HG03025 (cell line): ENCODE measurements at regions not wholly inside any gene's neighbourhood (a gene's known extent, or its start where the extent isn't known, plus 50 kb on each side); places are given as distances from the start of the nearest gene placed in this dataset.

Source experiments
- ATAC-seq: cut with Tn5 transposase; IDR thresholded peaks from one replicate; pipeline ENCODE4 v1.9.1; 2021; ENCODE audit warnings: mild to moderate bottlenecking, moderate library complexity; ENCODE audit not compliant: unreplicated experiment, low FRiP score

DNA sequence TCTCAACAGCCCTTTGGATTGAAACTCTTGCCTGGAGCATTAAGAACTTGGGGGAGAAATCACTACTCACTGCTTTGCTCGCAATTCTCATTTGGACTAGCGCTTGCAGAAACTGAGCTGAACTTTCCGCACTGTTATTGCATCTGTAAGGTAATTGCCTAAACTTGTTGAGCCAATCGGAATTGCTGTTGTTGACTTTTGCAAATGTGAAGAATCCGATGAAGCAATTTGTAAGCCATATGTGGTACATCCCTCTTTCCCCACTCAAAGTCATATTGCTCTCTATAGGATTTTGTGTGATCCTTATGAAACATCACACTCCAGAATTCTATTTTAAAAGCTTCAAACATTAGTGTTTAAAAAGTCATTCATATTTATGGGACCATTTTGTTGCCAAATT, 191.7 kb upstream of the GBE1 start:
- ATAC-seq, result no peak

DNA sequence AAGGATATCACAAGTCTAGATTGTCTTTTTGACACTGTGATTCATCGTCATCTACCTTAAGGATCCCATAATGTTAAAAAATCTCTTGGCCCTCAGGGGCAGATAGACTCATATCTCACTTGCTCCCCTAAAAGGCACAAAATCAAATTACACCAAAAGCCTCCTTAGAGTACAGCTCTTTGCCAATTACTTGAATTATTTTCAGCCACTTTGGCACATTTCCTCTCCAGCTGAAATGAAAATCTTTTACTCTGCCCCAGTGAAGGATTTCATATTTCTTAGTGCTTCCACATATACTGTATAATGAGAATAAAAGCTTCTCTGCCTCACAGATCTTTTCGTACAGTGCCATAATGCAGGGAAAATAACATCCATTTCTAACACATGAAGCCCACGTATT, 190.7 kb upstream of the GBE1 start:
- ATAC-seq, result no peak

DNA sequence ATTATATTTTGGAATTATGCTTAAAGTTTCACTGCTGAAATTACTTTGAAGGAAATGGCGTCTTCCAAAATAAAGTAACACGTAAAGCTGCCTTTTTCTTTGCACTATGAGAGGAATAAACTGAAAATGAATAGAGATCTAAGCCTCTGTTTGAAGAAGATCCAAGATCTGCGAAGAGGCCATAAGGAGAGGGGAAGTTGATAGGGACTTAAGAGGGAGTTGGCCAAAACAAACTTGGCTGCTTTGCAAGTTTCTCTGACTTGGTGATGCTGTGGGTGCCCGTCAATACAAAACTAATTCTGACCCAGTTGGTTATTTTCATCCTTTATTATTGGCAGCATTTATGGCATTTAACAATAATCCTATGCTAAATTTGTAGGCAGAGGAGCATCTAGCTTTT, 190.2 kb upstream of the GBE1 start:
- ATAC-seq, result no peak

DNA sequence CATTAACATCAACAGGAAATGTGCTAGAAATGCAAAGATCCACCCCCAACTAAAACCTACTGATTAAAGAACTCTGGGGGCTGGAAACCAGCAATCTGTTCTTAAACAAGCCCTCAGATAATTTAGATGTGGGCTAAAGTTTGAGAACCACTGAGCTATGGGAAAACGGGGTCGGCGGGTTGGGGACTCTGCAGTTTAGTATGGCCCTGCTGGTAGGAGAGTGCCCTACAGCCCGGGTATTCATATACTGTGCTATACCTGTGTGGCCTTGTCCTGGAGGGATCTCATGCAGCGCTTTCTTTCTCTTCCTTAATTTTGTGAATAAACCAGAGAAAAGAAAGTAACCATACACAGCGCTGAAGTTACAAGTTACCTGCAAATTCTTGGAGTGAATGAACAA, 189.7 kb upstream of the GBE1 start:
- ATAC-seq, result no peak

DNA sequence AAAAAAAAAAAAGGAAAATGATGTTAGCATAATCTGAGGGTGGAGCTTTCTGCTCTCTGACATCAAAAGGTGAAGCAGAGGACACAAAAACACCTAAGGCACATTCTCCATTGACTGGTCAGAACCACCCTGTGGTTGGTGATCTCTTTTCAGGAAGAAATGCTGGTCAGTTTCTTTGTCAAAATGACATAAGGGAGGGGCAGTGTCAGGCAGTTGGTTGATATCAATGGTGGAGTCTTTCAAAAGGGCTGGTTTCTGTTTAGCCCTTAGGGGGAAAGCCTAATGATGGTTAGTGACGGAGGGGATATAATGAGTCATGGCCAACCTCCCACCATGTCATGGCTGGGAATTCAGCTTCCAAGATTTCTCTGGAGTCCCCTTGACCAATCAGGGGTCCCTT, 185.9 kb upstream of the GBE1 start:
- no peak for ATAC-seq

DNA sequence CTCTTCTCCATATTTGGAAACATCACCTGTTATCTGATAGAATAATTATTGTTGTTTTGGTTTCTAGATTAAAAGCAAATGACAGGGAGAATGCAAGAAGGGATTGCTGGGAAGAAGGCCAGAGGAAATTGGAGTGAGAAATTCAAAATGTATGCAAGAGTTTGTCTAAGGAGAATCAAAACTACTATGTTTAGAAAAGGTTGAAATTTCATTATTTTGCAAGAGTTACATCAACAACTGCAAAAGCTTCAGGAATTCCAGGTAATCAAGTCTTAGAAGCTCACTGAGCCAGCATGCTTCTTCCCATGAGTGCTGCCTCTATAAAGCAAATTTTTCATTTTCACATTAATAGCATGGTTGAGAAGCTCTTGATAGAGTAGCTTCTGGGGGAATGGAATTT, 177.2 kb upstream of the GBE1 start:
- no peak for ATAC-seq

DNA sequence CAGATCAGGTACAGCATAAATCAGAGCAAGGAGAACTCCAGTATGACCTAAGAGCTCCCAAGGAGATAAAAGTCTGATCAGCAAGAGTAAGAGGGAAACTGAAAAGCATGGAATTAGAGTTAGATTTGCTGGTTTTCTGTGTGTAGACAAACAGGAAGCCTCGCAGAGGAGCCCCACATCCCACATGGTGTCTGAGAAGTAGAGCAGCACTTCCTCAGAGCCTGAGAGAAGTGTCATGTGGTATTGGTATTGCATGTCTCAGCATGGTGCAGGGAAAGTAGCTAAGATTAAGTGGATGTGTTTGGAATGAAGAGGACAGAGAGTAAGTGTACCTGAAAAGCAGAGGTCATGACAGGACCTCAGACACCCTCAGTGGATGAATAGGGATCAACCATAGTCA, 175.4 kb upstream of the GBE1 start:
- no peak for ATAC-seq

DNA sequence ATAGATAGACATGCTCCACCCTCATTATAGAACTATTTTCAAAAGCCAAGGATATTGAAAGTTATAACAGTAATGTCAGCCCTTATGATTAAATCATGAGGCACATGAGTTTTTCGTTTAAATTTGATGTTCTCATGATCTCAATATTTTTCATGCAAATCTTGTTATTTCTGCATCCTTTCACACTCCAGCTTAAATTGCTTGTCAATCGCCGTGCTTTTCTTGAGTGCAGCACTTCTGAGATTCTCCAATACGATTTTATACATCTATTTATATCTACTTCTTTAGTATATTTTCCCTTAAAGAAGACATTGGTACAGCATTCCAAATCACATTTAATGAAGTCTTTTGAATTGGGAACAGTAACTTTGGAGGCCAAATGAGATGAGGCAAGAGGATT, 171.2 kb upstream of the GBE1 start:
- ATAC-seq, result no peak

DNA sequence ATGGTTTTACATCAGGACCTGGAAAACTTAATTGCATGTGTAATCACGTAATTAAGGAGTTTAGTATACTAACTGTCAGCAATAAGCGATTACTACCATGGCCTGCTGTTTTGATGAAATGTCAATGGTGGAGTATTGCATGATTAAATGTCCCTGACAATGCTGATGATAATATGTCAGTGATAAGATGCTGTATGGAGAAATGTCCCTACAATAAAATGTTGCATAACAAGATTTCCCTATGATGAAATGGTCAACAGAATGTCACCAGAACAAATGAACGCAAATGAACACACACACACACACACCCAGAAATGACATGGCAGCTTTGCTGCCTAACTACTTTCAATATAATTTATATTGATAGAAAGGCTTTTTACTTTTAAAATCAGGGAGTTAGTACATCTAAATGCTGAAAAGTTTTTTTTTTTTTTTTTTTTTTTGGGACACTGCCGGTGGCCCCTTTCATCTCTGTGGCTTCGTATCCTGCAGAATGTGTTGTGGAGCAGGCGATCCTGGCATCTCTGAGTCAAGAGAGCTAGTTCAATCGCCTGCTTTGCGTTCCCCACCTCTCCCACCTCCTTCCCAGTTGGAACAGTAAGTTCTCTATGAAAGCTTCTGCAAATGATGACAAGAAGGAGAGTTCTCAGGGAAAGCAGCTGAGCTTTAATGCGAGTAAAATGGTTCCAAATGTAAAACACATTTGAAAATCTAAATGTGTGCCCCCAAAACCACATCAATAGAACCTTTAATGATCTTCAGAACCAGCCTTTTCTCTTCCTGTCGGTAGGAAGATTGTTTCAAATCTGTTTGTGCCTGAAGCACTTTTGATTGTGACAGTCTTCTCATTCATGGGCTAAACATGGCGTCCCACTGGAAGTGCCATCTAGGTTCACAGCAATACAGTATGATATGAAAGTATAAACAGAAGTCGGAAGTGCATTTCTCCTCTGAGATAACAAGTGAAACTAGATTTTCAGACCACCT, 170.1 kb upstream of the GBE1 start:
- ATAC-seq, result no peak

DNA sequence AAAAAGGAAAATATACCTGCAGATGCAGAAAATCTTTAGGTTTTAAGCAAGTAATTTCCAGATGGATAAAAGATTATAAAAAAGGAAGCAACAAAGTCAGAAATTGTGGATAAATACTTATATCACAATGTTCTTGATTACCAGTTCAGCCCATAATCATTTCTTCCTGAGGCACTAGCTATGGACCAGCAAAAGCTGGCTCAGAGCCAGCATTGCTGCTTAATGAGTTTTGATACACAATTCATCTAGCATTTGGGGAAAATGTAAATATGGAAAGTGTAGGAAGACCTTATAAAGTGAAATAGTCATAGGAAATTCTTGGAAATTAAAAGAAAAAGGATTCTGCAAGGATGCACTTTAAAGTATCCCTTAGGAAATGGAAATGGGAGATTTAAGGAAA, 168.3 kb upstream of the GBE1 start:
- no peak for ATAC-seq

DNA sequence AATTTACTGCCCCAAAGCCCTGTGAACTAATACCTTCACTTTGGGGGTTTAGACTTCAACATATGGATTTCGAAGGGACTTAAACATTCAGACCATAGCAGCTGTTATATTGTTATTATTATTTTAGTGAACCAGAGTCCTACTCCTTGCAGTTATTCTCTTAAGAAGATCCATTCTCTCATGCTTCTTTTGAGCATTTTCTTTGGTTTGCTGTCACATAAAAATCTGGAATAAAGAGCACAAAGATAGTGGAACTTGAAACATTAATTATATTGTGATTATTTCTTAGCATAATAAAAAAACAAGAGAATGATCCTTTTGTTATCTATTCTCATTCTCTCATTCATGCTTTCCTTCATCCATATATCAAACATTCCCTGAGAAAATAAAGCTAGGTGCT, 166.4 kb upstream of the GBE1 start:
- no peak for ATAC-seq

DNA sequence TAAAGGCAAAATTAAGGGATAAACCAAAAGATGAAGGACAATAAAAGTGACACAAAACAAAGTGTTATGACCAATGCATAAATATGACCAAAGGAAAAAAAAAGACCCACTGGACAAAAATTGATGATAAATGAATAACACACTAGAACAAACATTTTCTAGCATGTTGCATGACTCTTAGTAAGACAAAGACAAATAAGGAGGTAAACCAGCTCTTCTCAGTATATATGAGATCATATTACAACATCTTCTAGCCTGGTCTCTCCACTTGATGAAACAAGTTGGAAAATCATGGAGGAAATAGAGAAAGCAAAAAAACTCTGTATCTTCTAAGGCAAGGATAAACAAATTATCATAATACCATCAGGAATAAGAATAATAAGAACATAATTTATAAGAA, 163.9 kb upstream of the GBE1 start:
- no peak for ATAC-seq

DNA sequence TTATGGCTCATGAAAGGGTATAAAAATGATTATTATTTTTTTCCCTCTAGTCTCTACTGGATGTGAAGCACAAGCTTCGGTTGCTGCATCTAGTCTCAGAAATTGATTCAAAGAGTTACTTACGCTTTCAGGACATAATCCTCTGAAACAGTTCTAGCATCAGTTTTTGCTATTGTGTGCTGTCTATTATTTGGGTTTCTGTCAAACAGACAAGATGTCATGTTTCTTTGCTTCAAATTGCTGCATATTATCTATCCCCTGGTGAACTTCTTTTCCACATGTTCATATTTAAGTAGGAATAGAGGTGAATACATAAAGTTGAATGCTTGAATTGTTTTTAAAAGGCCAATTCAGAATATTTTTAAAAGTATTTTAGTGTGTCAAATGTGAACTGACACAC, 161.6 kb upstream of the GBE1 start:
- ATAC-seq, result no peak

DNA sequence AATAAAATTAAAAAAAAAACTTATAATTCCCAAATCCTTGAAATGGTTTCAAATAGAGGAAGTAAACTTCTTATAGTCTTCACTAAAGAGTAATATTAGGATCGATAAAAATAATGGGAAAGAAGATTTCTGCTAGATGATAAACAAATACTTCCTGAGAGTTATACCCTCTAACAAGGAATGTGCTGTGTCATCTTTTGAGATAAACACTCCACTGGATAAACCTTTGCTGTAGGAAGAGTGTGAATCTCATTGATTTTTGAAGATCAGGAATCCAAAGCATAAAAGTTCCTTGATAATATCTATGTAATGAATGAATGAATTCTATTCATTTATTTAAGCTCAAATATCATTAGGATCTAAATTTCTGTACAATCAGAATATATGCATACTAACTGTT, 161.0 kb upstream of the GBE1 start:
- no peak for ATAC-seq

DNA sequence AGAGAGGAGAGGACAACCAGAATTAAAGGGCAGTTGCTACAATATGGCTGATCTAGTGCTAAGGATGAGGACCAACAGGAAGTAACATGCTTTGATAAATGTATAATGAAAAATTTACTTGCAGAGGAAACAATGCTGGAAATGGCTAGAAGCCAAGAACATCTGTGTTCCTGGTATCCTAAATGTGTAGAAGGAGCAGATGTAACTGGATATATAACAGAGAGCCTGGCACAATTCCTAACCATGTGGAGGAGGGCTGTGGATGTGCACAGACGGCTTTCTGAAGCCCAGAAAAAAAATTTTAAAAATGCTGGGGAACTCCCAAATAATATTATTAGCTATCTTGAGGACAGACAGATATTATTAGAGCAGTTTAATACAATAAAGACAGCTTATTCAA, 159.4 kb upstream of the GBE1 start:
- no peak for ATAC-seq

DNA sequence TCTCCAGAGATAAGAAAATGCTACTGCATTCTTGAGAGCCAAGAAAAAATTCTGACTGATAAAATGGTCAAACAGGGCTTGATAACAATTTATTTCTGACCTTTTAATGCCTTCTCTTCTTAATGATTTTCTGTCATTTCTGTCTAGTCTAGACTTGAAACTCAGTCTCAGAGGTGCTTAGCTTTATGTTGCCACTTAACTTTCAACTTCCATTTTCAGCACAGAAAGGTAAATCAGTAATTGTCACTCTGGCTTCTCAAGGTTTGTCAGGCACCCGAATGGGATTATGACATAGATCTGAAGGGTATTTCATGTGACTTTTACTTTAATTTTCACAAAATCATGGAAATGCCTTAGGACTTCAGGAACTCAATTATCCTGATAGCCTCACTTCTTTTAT, 155.4 kb upstream of the GBE1 start:
- no peak for ATAC-seq

DNA sequence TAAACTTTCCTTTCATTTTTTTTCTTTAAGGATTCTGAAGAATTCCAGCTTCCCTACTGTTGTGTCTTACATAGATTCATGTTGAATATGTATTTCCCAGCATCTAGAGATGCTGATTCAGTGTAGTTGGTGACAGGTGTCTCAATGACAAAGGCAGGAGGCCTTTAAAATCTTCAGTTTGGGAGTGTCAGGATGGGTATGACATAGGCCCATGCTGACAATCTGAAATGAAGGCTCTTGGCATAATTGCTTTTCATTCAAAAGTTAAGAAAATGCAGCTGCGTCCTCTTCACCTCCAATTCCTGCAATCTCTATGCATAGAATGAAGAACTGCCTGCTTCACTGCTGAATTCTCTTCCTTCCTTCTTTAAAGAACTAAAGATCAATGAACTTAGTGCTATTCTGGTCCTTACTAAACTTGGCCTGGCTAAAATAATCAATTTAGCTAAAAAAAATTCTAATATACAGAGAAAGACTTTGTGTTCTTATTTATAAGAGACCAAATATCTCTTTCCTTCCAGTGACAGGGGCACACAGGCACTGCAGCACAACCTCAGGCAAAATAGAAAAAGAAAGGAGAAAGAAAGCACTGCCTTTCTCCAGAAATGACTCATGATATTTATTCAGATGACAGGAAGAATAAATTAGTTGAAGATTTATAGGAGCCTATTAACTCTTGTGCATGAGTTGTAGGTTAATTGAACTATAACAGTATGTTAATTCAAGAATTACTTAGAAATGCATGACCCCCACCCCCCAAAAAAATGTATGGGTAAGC, 152.6 kb upstream of the GBE1 start:
- ATAC-seq, result no peak

DNA sequence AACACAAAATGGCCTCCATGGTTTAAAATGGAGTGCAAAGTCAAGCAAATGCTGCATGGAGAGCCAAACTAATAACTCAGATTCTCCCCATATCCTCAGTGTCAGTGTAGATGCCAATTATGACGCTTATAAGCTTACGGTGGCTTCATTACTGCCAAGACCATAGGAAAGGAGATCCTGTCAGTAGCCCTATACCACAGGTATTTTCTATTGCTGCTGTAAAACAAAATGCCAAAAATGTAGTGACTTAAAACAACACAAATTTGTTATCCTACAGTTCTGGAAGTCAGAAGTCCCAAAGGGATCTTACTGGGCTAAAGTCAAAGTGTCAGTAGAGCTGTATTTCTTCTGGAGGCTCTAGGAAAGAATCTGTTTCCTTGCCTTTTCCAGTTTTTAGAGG, 149.8 kb upstream of the GBE1 start:
- no peak for ATAC-seq

DNA sequence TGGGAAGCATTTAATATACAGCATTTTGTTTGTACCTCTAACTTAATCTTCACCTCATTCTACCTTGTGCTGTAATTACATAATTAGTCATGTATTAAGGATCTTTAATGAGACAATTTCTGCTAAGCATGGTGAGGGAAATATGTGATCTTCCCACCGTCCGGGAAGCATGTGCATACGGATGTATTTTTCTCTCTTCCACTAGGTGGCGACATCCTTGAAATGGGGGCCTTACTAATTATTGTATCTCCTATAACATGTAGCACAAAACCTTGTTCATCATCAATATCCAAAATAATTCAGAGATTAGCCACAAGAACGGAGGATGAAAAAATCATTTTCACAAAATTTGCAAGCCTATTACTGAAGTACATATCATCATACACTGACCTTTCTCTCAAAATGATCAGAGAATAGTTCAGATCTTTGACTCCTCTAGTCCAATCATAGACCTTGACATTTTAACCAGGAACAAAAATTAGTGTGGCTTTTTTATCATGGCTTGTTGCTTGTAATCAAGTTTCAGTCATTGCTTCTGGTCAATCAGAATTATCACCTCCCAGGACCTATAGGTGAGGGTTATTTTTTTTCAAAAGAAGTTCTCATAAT, 148.9 kb upstream of the GBE1 start:
- no peak for ATAC-seq

DNA sequence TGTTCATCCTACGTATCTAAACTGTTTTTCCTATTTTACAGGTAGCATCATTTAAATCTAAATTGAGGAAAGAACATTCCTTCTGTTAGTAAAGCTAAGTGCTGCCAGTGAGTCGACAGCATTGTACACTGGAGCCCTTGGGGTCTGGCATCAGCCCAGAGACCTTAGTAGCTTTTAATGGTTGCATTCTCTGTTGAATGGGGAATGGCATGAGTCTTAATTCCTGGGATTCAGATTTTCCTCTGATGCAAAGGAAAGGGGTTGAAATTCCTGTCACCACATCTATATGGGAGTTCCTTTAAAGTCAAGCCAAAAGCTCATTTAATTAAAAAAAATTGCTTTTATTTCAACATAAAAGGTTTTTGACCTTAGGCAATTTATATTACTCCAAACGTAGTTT, 148.4 kb upstream of the GBE1 start:
- ATAC-seq, result no peak

DNA sequence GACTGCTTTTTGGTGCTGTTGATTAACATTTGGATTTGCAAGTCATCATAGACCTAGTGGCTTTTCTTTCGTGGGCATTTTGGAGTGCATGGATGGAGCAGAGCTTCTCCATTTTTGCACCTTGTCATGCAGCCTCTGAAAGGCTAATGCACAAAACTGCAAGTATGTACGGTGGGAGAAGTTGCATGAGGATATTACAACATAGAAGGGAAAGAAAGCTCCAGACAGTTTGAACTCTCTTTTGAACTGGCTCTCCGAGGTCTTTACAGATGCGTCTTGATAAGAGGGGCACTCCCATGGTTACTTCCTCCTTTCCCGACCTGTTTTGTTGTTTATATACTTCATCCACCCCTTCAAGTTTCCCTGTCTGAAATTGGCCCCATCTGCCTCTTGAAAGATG, 147.1 kb upstream of the GBE1 start:
- ATAC-seq, result no peak
